HG02642 (cell line): ENCODE measurements at regions not wholly inside any gene's neighbourhood (a gene's known extent, or its start where the extent isn't known, plus 50 kb on each side); places are given as distances from the start of the nearest gene placed in this dataset.
"Not testable (repeated sequence)": the region's sequence is repeated elsewhere in the genome, so short reads cannot be mapped to it uniquely, and the experiment has no call there.

ENCODE experiments used
- ATAC-seq: cut with Tn5 transposase; IDR thresholded peaks from one replicate; pipeline ENCODE4 v1.9.1; 2021; ENCODE audit warnings: mild to moderate bottlenecking; ENCODE audit not compliant: unreplicated experiment, poor library complexity

DNA sequence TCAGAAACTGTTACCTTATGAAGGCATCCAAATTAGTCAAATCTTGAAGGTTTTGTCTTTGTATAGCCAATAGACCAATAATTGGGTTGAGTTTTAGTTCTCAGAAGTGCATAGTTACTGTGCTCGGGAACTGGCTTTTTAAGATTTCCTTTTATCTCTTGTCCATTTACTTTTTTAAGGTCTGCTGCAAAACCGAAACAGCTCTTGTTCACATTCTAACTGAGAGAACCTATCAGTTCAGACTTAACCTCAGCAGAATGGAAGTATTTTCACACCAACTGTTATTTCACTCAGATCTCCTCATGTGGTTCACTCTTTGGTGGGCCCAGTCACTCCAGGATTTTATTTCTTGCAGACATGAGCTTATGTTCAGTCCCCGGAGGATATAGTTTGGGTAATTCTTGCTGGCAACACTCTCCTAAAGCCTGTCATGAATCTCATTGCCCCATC lies 55.5 kb downstream of the TPBG start:
- ATAC-seq: peak; percentile 52

DNA sequence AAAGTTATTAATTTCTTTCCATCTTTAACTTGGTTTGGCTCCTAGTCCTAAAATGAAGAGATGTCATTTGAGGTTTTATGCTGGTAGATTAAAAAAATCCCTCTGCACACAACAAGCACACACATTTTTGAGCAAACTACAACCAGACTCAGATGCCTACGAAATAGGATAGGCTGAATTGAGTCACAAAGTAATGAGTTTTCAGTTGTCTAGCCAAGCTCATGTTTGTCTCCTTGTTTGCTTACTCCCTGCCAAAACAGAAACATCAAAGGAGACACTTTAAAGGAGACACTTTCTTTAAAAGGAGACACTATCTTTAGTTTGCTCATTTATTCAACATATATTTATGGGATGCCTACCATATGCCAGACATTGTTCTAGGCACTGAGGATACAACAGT lies 56.2 kb downstream of the TPBG start:
- peak; percentile 15 for ATAC-seq

DNA sequence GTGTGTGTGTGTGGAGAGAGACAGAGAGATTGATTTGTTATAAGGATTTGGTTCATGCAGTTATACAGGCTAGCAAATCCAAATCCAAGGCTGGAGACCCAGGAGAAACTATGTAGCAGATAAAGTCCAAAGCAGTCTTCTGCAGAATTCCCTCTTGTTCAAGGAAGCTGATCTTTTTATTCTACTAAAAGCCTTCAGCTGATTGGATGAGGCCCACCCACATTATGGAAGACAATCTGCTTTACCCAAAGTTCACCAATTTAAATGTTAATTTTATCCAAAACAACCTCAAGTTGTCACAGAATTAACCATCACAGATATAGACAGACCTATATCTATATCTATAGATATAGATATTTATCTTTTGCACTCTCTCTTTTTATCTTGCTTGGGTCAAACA lies 67.0 kb downstream of the TPBG start:
- ATAC-seq: no peak

DNA sequence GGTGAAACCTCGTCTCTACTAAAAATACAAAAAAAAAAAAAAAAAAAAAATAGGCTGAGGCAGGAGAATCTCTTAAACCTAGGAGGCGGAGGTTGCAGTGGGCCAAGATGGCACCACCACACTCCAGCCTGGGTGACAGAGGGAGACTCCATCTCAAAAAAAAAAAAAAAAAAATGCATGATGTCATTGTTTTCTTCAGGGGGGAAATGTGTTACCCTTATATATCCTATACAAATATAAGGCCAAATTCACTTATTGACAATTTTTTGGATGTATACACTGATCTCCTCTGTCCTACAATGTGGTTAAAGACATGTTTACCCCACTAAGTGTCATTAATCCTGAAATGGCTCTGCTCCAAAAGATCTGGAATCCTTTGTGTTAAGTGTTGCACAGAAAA lies 73.1 kb downstream of the TPBG start:
- ATAC-seq: no peak

DNA sequence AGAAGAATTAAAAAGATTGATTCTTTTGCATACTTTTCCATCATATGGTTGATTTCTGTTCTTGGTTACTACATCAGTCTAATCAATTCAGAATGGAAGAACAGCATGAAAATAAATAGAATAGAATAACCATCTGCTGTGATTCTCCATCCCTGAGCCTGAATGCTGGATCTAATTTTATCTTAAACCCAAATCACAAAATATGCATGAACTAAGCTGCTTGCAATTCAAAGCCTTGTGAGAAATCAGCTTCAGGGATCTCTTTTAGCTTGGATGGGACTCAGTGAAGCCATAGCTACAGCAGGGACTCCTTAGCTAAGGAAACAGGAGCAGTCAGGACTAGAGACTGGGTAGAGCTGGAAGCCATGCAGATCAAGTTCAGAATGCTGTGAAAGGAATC lies 74.1 kb downstream of the TPBG start:
- no peak for ATAC-seq

DNA sequence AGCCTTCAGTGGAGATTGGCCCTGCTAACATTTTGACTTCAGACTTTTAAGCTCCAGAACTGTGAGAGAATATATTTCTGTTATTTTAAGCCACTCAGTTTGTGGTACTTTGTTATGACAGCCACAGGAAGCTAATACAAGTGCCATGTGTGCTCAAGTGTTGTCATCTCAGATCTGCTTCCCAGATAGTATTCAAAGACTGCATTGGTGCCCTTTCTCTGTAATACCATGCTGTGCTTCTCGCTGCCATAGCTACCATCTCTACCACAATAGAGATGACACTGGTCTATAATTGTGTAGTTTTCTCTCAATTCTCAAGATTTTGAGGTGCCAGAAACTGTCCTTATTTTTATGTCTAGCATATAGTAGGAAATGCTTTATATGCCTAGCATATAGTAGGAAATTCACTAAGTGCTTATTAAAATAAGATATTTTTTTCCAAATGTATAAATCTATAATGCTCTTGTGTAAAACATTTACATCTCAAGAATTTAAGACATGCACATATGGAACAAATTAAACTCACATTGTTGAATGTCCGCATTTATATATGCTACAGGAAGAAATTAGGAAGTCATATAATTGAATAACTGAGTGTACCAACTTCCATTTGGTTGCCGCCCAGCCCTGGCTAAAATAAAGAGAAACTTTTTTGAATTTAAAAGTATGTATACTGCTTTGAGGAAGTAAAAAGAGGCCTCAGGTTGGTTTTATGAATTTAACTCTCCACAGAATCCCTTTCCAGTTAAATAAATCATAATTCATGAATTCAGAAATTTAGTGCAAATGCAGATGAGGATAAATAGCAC lies 77.6 kb downstream of the TPBG start:
- no peak for ATAC-seq

DNA sequence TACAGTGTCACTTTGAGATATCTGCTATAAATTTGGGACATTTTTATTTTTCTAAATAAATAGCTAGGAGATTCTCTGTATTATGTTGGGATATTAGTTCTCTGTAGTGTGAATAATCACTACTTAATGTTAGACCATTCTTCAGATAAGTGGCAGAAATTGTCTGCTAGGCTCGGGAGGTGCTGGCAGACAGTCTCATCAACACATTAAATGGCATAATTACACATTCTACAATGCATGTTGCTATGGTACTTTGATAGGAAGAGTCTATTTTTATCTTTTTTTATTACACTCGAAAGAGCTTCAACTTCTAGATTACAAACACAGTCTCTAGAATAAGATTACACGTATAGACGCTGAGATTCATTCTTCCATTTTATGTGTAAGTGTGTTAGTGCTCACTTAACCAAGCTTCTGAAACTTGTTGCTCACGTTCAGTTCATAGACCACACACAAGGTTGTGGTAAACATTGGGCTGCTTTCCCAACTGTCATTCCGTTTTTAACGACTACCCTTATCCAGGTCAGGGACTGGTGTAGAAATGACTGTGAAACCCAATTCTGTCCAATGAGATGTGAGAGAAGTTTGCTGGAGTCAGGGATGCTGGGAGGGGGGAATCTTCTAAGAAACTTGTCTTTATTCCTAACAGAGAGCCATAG lies 78.6 kb downstream of the TPBG start:
- ATAC-seq: no peak

DNA sequence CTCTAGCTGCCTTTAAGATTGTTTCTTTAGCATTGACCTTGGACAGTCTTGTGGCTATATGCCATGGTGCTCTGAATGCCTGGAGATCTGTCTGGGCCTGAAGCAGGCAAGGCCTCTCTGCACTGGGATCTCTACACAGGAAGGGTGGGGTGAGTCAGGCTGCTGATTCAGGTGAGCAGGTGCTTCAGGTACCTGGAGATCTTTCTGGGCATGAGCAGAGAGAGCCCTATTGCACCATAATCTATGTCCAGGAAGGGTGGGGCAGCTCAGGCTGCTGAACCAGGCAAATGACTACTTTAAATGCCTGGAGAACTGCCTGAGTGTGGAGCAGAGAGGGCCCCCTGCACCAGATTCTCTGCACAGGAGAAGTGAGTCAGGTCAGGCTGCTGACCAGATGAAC lies 94.5 kb downstream of the TPBG start:
- no peak for ATAC-seq

DNA sequence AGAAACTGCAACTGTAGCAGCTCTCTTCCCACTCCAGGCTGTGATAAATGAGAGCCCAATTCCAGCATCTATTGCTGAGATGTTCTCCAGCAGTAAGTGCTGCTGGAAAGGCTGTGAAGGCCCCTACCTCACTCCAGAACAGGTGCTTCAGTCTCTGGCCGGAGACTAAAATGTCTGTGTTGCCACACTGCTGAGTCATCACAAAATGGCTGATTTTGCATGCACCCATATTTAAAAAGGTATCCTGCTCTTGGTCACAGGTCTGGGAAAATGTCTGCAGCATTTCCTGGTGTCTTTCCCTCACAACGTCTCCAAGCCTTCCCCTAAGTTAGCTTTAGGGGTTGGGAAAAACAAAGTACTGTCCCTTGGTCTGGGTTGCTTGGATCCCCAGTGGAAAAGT lies 95.1 kb downstream of the TPBG start:
- no peak for ATAC-seq

DNA sequence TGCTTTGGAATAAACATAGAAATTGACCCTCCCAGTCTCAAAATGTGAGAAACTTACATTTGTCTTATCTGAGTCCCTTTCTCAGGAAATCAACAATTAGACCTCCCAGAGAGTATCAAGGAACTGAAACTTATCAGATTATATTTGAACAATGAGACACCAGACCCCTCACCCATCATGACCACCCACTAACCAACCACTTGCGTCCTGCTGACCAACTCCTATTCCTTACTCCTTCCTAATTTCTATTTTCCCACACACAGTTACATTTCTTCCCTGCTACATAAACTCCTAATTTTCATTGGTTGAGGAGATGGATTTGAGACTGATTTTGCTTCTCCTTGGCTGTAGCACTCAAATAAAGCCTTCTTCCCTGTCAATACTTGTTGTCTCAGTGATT lies 97.9 kb downstream of the TPBG start:
- ATAC-seq: no peak

DNA sequence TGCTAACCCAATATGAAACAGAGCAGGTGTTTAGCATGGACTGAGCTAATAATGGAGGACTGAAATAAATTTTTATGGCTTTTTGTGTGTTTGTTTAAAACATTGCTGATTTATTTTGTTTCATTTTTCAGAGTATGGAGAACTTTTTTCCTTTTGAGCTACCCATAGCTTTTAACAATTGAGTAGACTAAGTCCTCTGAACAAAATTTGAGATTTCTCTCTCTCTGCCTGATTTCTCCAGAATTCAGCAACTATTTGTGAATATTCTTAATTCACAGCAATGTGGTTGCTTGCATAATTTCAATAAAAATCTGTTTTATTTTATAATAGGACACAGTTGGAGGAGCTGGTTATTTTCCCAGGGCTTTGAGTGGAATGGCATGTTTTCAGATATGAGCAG lies 103.7 kb downstream of the TPBG start:
- ATAC-seq: no peak

DNA sequence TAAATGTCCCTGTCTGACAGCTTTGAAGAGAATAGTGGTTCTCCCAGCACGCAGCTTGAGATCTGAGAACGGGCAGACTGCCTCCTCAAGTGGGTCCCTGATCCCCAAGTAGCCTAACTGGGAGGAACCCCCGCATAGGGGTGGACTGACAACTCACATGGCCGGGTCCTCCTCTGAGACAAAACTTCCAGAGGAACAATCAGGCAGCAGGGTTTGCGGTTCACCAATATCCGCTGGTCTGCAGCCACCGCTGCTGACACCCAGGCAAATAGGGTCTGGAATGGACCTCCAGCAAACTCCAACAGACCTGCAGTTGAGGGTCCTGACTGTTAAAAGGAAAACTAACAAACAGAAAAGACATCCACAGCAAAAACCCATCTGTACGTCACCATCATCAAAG lies 106.5 kb downstream of the TPBG start:
- not testable (repeated sequence) for ATAC-seq

DNA sequence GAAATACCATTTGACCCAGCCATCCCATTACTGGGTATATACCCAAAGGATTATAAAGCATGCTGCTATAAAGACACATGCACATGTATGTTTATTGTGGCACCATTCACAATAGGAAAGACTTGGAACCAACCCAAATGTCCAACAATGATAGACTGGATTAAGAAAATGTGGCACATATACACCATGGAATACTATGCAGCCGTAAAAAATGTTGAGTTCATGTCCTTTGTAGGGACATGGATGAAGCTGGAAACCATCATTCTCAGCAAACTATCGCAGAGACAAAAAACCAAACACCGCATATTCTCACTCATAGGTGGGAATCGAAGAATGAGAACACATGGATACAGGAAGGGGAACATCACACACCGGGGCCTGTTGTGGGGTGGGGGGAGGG lies 111.5 kb downstream of the TPBG start:
- not testable (repeated sequence) for ATAC-seq

DNA sequence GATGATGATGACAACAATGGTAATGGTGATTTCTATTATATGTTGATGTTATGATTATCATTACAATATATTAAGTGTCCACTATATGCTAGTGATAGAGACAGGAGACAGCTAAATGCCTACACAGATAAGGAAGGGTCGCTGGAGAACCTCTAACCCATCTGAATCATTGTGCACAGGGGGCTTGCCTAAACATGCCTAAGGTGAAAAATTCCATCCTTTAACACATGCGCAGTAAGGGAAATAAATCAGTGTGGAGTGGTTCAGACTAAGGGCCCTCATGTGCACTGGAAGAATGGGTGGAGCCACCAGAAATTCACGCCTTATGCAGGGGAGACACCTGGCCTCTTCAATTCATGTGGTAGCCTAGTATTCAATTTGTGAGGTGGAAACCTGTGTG lies 120.4 kb downstream of the TPBG start:
- ATAC-seq: no peak

DNA sequence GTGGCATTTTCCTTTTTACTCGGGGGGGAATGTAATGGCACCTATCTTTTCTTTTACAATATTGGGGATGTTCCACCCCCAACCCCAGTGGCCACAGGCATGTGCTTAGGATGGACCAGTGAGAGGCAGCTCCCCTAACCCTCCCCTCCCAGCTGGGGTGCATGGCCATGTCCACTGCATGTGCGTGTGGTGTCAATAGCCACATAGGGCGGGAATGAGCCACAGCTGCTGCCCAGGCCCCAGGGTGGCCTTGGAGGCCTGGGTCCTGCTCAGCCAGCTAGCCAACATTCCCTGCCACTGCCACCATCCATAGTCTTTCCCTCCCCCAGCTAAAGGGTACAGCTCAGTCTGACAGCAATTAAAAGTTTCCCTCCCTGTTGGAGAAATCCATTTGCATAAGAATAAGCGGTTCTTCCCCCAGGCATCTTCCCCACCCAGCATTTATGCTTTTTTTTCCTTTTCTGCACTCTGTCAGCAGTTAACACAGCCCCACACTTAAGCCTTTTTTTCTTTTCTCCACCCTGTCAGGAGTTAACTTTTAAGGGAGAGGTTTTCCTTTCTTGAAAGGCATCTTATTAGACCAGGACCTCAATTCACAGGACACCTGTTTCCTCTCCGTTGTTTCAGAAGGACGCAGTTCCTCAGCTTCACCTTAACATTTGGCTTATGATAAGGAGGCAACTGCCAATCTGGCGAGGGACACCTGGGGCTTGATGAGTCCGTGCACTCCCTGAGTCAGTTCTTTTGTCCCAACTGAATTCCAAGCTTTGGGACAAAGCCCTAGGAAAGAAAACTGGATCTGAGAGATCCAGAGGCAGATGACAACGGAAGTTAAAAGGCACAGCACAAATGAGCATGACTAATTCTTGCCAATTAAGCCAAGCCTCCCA lies 121.4 kb downstream of the TPBG start:
- no peak for ATAC-seq

DNA sequence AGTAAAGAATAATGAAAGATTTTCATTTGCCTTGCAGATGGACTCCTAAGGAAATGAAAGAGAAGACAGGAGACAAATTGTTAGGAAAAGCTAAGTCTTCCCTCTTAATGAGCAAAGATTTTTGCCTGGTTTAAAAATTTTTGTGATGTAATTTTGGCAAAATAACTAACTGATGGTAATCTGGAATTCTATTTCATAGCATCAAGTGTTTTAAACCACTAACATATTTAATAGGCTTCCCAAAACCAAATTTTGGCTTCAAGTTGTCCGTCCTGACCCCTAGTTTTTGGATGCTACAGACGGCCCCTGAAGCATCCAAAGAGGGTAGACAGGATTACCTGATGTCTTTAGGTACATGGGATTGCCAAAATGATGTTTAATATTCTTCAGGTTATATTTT lies 124.3 kb downstream of the TPBG start:
- no peak for ATAC-seq

DNA sequence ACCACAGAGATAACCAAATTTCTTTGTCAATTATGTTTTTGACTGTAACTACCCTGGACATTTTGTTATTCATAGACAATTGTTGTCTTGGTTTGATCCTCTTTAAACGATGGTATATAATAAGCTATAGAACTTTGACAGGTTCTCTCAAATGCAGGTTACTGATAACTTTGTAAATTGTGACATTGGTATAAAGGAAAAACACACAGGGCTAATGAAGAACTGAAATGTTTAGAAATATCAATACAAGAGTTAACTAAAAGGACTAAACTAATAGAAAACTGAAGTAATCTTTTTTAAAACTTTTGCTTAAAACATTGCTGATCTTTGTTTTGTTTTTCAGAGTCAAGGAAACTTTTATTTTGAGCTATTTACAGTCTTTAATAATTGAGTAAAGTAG lies 124.8 kb downstream of the TPBG start:
- ATAC-seq: no peak

DNA sequence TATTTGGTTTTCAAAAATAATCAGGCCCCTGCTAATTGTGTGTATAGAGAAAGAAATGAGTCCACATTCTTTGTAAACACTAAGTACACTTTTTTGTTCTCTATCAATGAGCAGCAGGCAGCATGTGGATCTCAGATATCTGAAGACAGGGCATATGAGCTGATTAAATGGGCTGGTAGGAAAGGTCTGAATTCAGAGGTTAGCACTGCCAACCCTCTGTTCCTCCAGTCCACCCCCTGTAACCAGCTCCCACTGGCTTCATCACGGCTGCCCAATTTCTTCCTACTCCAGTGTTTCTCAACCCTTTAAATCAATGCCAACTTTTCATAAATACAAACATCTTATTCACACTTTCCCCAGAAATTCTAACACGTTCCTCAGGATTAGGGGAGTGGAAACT lies 128.5 kb downstream of the TPBG start:
- ATAC-seq: no peak

DNA sequence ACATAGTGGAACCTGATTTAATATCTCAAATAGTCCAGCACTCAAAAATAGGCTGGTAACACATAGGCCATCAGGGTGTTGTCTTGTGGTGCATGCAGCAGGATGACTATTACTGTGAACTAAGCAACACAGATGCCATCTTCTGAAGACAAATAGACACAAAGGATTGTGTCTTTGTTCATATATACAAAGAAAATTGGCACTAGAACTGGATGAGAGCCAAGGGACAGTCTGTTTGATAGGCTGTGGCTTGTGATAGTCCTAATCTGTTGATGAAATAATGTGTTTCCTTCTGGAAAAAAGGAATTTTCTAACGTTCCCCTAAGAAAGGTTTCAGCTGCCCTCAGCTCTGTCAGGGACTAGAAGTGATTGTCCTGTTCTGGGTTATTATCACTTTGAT lies 129.8 kb downstream of the TPBG start:
- ATAC-seq: no peak

DNA sequence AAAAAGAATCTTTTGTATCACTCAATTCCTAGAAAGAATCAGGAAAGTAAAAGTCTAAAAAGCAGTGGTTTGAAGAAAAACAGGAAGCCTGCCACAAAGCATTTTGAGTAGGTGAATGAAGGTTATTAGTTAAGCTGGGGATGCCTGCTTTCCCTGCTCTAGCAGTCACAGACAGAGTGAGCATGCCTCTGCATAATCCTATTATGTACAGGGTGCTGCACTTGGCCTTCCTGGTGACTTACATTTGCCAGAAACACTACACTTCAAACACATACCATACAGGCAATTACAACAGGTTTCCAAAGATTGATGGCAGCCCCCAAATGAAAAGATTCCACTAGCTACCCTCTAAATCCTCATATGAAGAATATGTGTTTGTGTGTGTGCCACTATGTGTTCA lies 130.8 kb downstream of the TPBG start:
- ATAC-seq: no peak

DNA sequence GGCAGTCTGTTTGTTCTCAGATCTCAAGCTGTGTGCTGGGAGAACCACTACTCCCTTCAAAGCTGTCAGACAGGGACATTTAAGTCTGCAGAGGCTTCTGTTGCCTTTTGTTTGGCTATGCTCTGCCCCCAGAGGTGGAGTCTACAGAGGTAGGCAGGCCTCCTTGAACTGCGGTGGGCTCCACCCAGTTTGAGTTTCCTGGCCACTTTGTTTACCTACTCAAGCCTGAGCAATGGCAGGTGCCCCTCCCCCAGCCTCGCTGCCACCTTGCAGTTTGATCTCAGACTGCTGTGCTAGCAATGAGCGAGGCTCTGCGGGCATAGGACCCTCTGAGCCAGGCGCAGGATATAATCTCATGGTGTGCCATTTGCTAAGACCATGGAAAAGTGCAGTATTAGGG lies 138.3 kb downstream of the TPBG start:
- ATAC-seq: not testable (repeated sequence)
